ENCODE measurements at regions not wholly inside any gene's neighbourhood (a gene's known extent, or its start where the extent isn't known, plus 50 kb on each side); places are given as distances from the start of the nearest gene placed in this dataset.

GRCh38 chr1:221847676-221848075, 105.8 kb upstream of the DUSP10 start:
- H3K4me1 ChIP-seq (ENCODE audit: insufficient read depth, low read length), result no peaks in the 10 kb centered on the region
- no peak overlapping the region for H3K18ac ChIP-seq (ENCODE audit: insufficient read length, low read depth, low read length)
- H4K8ac ChIP-seq (replicated peaks; ENCODE audit: insufficient read length, low read depth, low read length), result no peak overlapping the region
- H3K4ac ChIP-seq (ENCODE audit: low read depth, low read length), result no peak overlapping the region
- H3K9ac ChIP-seq (ENCODE audit: extremely low read depth, insufficient read length, low read length), result no peak overlapping the region
- no peak overlapping the region for H3K27ac Mint-ChIP-seq
- no peak overlapping the region for H3K4me2 ChIP-seq (ENCODE audit: insufficient read depth, insufficient read length, low read length)
- H3K4me1 Mint-ChIP-seq, result peaks cover 2 to 6% of the 10 kb centered on the region in 2 experiments; a peak in 2 of 4 replicates
- no peaks in the 10 kb centered on the region for H3K9me3 Mint-ChIP-seq
- H3K27me3 Mint-ChIP-seq (ENCODE audit: low read depth), result no peaks in the 10 kb centered on the region
- no peak overlapping the region for H2BK12ac ChIP-seq (ENCODE audit: insufficient read length, low read depth, low read length)
- H3K23me2 ChIP-seq (ENCODE audit: insufficient read length, low read depth, low read length, poor library complexity, severe bottlenecking), result no peaks in the 10 kb centered on the region
- H2AFZ ChIP-seq (ENCODE audit: low read length), result no peak overlapping the region
- H3K56ac ChIP-seq (ENCODE audit: insufficient read length, low read depth, low read length), result no peak overlapping the region
- TF ChIP-seq, protein P1, sequence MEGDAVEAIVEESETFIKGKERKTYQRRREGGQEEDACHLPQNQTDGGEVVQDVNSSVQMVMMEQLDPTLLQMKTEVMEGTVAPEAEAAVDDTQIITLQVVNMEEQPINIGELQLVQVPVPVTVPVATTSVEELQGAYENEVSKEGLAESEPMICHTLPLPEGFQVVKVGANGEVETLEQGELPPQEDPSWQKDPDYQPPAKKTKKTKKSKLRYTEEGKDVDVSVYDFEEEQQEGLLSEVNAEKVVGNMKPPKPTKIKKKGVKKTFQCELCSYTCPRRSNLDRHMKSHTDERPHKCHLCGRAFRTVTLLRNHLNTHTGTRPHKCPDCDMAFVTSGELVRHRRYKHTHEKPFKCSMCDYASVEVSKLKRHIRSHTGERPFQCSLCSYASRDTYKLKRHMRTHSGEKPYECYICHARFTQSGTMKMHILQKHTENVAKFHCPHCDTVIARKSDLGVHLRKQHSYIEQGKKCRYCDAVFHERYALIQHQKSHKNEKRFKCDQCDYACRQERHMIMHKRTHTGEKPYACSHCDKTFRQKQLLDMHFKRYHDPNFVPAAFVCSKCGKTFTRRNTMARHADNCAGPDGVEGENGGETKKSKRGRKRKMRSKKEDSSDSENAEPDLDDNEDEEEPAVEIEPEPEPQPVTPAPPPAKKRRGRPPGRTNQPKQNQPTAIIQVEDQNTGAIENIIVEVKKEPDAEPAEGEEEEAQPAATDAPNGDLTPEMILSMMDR (conservative IDR thresholded peaks at IDR 0.05), result no peak
- no peaks in the 10 kb centered on the region for H4K20me1 ChIP-seq (ENCODE audit: control insufficient read depth, insufficient read depth, insufficient read length)
- no peaks in the 10 kb centered on the region for H3K9me3 ChIP-seq (ENCODE audit: control insufficient read depth, low read depth, low read length)
- H2AK5ac ChIP-seq (ENCODE audit: insufficient read length, low read length), result no peak overlapping the region
- H2BK15ac ChIP-seq (ENCODE audit: low read depth, low read length), result no peak overlapping the region
- WGBS (ENCODE audit: extremely low coverage, insufficient read length, low lambda C conversion rate), result no CpG with 5 or more reads among the region's 3 CpGs
- no peak overlapping the region for H2BK120ac ChIP-seq (ENCODE audit: low read depth, low read length, poor library complexity, severe bottlenecking)
- H2BK5ac ChIP-seq (ENCODE audit: insufficient read length, low read length), result no peak overlapping the region
- no peak overlapping the region for H3K23ac ChIP-seq (ENCODE audit: insufficient read length, low read depth, low read length)
- no peaks in the 10 kb centered on the region; a peak in 1 of 7 replicates for H3K36me3 Mint-ChIP-seq (ENCODE audit: insufficient read depth in 1 of 3, low read depth in 3 of 3)
- no peaks in the 10 kb centered on the region for H3K79me1 ChIP-seq (ENCODE audit: insufficient read depth, low read depth, low read length, poor library complexity, severe bottlenecking)
- DNase-seq, result no peak
- no peaks in the 10 kb centered on the region for H3K27me3 ChIP-seq (ENCODE audit: insufficient read depth, low read length)
- H3K4me3 Mint-ChIP-seq, result no peak overlapping the region
- no peak overlapping the region for H3T11ph ChIP-seq (ENCODE audit: low read length)
- H3K27ac ChIP-seq (ENCODE audit: insufficient read length, low read depth, low read length), result no peak overlapping the region
- H2BK20ac ChIP-seq (ENCODE audit: low read depth, low read length, poor library complexity, severe bottlenecking), result no peak overlapping the region
- no peak overlapping the region for H3K14ac ChIP-seq (ENCODE audit: insufficient read depth, low read length)
- H3K79me2 ChIP-seq (ENCODE audit: insufficient read depth, low read length), result no peaks in the 10 kb centered on the region
- no peak overlapping the region for H4K5ac ChIP-seq (ENCODE audit: insufficient read length, low read depth, low read length)
- no peak overlapping the region for H4K91ac ChIP-seq (ENCODE audit: insufficient read length, low read depth, low read length)
